Myocyte (in vitro differentiated cells): ENCODE measurements at regions not wholly inside any gene's neighbourhood (a gene's known extent, or its start where the extent isn't known, plus 50 kb on each side); places are given as distances from the start of the nearest gene placed in this dataset.
A peak's percentile ranks its signal among the peaks of the same experiment; 100 is the strongest.

Experiments used
- DNase-seq: peaks from one replicate; pipeline ENCODE4 v3.0.0-alpha.2; 2012; ENCODE audit warnings: low read depth

DNA sequence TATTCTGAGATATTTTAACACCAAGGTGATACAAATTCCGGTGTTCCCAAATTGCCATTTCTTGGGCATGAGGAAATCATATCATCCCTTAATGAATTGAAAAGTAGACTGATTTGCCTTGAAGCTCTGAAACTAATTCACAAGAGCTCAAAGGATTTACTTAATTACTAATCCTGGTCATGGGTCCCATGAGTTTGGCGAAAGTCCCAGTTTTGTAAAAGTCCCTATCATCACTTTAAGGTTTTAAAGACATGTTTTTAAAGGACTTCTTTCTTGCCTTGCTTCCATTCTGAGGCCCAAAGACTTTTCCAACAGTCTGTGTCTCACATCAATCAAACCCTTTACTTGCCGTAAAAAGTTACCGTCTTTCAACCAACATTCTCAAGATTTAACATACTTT lies 377.9 kb downstream of the DNAJB9 start:
- no peak for DNase-seq

DNA sequence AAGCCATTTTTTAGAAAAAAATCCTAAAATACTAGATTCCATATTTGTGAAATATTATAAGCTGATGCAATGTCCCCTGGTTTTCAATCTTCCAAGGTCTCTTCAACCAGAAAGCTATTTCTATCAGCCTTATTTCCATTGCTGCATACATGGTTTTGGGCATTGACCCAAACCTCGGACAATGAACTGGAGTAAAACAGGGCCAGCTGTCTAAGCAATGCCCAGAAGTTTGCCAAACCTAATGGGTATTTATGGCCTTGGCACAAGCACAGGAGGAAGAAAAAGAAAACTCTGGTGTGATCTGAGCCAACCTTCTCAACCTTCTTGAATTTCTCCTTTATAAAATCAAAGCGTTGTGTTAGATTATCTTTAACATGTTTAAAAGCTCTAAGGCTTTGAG lies 402.3 kb downstream of the DNAJB9 start:
- DNase-seq = peak; percentile 58

DNA sequence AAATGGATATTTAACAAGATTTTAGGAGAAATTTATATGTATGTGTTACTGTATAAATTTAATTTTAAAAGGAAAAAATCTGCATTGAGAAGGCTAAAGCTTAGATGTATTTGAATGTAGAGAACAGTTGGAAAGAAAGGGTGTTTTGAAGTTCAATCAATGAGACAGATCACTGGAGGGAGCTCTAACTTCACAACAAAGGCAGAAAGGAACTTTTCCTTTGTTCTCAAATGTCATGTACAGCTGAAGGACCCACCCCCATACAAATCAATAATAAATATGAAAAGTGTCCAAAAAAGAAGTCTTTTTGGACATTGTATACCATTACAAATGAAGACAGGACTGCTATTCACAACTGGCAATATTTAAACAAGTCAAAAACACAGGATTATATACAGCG lies 403.4 kb downstream of the DNAJB9 start:
- DNase-seq = no peak

DNA sequence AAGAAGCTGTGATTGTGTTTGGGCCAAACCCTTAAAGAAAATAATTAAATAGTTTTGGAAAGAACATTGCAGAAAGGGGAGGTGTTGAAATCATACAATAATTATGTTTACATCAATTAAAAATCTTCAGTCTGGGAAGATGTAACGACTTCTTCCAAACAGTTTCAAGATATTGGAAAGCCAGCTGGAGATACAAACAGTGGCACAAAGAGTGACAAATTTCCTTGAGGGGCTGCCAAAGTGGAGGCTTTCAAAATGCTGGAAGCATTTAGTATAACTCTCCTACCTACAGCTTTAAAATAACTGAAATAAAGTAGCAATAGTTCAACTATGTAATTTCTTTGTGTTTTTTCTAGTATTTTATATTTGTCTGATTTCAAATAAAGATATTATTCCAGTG lies 405.0 kb downstream of the DNAJB9 start:
- no peak for DNase-seq

DNA sequence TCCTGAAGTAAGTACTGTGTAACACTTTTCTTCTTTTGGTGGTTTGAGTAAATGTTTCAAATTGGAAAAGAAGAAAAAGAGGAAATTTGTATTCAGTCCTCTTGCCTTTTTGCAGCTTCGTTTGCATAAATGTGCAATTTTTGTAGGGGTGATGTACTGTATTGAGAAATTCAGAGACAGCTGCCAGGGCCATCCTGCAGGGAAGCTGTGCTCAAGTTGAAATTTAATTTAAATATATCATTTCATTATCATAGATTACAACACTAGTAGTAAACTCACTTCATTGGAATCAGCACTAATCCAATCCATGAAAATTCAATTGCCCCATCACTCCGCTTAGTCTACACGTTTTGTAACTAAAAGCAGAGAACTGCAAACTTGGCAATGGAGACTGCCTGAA lies 415.4 kb downstream of the DNAJB9 start:
- no peak for DNase-seq

DNA sequence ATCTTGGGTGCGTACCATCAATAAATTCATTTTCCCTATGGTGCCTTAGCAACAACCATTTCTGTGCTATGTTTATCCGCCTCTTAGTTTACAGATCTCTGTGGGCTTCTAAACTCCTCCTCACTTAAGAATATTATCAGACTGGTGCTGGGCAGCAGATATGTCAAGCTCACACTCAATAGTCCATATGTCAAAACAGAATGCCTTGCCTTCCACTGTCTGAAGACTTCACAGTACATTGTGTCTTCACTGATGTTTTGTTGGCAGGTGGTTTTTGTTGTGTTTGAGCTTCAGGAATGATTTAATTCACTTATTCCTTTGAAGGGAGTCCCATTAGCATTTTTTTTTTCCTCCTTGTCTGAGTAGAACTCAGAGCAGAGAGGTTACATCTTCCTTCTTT lies 419.6 kb downstream of the DNAJB9 start:
- no peak for DNase-seq

DNA sequence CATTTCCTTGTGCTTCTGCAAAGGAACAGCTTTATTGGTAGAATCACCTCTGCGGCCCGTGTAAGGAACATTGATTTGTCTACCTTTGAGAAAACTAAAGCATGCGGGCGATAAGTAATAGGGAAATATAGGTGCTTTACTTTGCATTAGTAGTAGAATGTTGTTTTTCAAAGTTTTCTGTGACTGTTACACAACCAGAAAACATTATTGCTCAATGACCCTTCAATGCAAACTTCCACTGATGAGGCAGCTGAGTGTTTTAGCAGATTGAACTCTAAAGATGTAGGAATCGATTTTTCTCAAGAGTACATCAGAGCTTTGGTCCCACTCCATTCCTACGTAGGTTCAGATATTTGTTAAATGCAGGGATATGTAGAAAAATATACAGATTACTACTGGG lies 427.8 kb downstream of the DNAJB9 start:
- DNase-seq = no peak

DNA sequence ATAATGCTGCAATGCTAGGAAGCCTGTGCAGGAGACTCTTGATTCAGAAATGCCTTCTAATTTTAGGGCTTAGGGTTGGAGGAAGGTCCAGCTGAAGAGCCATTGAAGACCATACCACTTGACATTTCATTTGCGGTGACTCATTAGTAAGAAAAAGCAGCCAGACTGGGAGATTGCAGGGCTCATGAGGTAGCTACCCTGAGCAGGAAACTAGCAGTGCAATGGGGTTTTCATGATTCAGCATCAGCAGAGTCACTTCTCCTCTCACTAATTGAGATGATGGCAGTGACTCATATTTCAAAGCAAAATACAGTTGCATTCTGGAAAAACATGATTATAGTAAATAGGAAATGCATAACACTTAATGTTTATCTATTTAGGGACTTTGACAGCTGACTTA lies 434.1 kb downstream of the DNAJB9 start:
- DNase-seq = no peak

DNA sequence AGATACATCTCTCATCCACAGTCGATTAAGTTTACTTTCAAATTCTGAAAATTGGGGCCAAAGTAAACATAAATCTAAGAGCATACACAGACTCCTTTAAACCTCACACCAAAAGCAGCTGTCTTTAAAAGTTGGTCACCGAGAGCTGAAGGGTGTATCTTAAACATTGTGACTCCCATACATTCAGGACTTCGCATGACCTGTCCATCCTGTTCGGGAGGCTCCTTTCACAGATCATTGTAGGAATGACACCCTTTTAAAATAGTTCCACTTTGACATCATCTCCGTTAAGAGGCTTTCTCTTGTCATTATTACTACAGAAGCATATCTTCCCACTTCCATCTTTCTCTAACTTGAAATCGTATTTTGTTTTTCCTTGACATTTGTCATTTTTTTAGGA lies 440.0 kb downstream of the DNAJB9 start:
- DNase-seq = no peak

DNA sequence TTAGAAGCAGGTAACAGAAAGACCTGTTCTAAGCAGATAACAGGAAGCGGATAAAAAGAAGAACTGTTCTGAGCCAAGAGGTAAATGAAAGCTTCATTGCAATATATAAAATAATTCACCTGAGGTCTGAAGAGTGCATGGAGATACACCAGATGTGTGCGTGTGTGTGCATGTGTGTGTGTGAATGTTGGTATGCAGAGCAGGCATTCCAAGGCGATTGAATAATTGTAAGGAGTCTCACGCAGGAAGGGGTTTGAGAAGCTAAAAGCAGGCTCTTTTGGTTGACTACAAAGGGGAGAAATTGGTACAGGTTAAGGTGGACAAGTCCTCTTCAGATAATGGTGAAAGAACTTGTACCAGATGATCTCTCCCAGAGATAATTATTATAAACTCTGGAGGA lies 450.6 kb downstream of the DNAJB9 start:
- no peak for DNase-seq

DNA sequence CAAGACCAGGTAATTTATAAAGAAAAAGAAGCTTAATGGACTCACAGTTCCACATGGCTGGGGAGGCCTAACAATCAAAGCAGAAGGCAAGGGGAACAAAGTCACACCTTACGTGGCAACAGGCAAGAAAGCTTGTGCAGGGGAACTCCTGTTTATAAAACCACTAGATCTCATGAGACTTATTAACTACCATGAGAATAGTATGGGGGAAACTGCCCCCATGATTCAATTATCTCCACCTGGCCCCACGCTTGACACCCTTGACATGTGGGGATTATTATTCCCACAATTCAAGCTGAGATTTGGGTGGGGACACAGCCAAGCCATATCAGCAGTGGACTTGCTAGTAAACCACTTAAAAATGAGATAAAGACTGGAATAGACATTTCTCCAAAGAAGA lies 451.7 kb downstream of the DNAJB9 start:
- DNase-seq = no peak

DNA sequence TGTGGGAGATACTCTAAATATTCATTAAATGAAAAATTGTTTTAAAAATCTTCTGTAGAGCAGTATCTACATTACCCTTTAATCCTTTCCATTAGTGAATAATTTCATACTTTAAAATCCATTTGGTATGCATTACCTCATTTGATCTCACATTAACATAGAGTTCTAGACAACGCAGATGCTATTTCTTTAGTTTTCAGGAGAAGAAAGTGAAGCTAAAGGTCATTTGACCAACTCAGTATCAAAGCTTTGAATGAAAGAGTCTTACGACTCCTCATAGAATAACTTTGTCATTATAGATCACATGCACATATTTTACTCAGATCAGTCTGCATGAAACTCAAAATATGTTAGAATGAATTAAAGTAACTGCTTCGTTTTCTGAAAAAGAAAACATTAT lies 460.2 kb downstream of the DNAJB9 start:
- no peak for DNase-seq

DNA sequence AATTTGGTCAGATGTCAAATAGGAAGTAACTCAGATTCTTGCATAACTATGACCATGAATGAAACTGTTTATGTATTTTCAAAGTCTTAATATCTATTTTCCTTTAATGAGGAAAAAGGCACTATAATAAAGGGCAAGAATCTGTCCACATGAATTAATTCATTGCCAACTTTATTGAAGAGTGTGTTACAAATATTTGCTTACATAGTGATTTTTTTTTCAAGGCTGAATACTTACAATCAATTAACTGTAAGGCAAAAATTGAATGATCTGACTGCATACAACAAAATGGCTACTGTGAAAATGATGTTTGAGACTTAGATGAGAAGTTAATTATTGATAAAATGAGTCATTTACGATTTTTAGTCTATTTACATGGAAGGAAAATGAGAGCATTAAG lies 475.0 kb downstream of the DNAJB9 start:
- no peak for DNase-seq

DNA sequence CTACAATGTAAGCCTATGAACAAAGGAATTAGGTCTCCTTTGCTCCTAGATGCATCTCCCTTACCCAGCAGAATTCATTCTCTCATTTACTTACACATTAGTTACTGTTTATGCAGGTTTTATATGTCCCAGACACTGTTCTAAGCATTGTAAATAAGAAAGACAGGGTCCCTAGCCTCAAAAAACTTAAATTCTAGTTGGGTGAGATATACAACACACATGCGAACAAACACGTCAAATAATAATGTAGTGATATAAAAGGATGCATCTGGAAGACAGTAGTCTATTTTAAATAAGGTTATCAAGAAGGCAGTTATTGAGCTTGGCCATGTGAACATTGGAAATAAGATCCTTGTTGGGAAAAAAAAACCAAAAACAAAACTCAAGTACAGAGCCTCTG lies 479.7 kb downstream of the DNAJB9 start:
- DNase-seq = no peak

DNA sequence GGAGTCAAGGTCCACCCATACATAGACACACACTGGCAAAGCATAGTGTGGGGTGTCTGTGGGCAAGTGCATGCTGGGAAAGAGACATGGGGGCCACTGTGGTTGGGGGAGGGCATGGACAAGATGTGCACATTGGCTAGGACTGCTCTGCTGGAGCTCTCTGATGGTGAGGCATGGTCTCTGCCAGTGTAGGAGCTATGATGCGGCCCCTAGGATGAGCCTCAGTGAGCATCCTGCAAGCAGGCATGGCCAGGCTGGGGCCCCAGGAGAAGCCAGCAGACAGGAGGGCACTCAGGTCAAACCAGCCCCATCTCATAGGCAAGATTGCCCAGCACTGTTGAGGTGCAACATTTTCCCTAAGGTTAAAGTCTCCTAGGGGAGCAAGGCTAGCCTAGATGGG lies 489.4 kb downstream of the DNAJB9 start:
- no peak for DNase-seq

DNA sequence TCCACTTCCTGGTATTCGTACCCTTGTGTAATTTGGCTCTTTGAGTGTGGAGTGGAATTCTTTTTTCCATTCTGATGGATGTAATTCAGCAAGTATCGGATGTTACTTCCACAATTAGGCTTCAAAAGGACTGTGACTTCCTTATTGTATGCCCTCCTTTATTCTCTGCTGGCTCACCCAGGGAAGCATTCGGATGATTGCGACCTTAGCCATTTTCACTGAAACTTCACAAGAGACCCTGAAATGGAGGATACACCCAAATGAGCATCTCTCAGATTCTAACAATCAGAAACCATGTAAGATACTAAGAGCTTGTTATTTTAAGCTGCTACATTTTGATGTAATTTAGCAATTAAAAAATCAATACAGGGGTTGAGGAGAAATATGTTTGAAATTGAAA lies 493.1 kb downstream of the DNAJB9 start:
- no peak for DNase-seq

DNA sequence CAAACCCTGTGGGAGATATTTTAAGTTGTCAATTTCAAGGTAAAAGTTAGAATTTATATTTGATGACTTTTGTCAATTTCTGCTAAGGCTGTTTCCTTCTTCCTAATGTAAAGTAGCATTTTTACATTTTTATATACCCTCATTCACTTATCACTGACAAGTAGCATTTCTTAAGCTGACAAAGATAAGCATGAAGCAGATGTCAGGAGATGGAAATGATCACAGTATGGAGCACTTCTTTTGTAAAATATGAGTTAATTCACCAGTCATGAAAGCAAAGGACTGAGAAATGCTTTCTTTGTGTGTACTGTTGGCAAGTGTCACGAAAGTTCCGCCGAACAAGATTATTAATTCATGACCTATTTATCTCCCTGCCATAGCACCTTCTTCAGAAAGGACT lies 503.9 kb downstream of the DNAJB9 start:
- no peak for DNase-seq

DNA sequence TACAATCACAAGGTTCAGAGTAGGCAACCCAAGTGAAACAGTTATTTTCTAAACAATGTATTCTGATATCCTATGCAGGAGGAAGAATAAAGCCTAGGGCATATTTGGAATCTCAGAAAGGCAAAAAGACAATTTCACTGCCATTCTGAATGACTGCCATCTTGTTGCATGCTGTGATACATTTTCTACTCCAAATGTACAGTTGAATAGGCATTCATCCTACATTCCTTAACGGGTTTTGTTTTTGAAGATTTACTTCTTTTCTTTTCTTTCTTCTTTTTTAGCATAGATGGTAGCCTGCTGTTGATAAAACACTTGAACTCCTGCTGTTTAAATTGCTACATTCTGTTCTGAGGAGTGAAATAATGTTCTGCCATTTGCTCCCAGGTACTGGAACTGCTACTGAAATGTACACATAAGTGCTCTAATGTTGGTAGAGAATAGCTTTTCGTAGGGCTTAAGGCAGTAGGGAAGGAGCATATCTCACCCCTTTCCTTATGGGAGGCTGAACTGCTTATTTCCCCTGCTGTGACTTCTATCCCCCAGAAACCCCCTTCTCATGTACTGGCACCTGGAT lies 506.8 kb downstream of the DNAJB9 start:
- no peak for DNase-seq

DNA sequence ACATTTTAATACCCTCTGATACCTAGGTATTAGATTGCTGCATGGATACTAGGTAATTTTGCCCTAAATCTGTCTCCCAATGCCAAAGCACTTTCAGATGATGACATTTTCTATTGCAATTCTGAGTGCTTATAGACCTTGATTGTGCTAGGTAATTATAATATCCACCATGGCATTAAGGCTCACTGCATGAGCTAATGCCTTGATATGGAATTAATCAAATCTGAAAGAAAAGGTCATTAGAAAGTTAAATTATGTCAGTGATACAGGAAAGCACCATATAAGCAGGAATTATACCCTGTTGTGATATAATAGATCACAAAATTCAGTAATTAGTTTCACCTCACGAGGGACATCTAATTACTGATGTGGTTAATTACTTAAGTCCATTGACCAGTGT lies 521.4 kb downstream of the DNAJB9 start:
- DNase-seq = no peak

DNA sequence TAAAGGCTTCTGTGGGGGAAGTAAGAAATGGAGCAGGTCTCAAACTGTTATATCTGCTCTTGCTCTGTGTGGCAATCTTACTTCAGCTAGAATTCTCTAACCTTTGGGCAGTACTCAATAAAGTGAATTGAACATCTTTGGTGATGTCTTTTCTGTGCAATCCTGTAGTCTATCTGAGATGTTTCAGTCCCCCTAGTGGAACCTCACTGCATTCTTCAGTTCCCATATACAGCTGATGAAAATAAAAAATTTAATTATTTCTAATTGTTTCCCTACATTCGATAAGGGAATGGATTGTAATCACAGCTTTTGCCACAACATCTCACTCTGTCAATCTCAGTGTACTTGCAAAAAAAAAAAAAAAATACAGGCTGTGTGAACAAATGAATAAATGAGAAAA lies 522.6 kb downstream of the DNAJB9 start:
- no peak for DNase-seq

DNA sequence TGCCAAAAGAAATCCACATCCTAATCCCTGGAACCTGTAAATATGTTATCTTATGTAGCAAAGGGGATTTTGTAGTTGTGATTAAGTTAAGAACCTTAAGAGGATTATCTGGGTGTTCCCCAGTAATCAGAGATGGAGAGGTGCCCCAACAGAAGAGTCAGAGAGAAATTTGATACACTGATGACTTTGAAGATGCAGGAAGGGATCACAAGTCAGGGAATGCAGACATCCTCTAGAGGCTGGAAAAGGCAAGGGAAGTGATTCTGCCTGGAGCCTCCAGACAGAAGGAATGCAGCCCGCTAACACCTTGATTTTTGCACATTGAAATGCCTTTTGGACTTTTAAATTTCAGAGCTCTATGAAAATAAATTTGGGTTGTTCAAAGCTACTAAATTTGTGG lies 531.7 kb downstream of the DNAJB9 start:
- no peak for DNase-seq

DNA sequence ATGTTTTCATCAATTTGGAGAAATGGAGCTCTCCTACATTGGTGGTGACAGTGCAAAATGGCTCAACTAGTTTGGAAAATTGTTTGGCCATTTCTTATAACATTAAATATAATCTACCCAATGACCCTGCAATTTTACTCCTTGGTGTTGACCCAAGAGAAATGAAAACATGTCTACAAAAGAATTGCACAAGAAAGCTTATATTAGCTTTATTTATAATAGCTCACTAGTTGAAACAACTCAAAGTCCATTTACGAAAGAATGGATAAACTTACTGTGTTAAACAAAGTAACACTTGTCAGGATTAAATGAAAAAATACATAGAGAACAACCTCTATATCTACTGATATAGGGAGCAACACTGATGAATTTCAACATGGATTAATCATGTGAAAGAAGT lies 539.9 kb downstream of the DNAJB9 start:
- DNase-seq = no peak

DNA sequence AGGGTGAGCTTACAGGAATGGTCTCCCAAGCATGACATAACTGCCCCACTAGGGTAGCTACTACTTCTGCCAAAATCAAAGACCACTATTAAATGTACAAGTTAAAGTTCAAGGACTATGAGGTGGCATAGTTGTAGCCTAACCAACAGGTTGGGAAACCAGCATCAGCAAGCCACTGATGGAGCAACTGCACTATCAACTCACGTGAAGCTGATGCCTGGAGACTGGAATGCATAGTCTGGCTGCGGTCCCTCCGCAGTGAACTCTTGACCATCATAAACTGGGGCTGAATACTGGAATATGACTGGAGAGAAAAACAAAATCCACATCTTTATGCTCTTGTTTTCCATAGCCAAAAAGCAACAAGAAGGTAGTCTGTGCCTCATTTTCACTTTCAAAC lies 541.4 kb downstream of the DNAJB9 start:
- no peak for DNase-seq

DNA sequence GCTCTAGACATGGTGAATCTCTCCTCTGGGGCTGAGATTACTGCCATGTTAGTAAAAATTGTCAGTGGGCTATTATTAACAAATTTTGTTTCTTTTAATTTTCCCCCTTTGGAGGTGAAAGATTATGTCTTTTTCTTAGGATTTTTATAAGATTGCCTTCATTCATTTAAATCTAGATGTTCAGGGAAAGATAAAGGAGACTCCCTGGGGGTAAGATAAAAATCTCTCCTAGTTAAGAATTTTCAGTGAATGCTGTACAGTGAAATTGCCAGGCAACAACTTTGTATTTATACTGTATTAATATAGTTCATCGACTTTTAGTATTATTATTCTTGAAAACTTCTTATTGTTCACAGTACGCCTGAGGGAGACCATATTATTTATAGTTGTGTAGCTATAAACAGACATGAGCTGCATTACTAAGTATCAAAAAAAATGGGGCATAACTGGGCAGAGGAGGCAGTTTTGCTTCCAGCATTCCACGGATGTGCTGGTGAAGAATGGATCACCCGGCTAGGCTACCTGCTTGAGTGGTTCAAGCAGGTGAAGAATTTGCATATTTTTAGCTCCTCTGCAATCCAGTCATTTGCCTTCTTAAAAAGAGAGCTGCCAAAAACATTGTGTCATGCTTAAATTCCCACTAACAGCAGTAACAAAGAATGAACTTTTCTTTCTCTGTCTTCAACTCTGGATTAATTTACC lies 552.1 kb downstream of the DNAJB9 start:
- no peak for DNase-seq
